ENCODE measurements at regions not wholly inside any gene's neighbourhood (a gene's known extent, or its start where the extent isn't known, plus 50 kb on each side); places are given as distances from the start of the nearest gene placed in this dataset.
"Not testable (repeated sequence)": the region's sequence is repeated elsewhere in the genome, so short reads cannot be mapped to it uniquely, and the experiment has no call there.

- no peak overlapping the region for H3K4me3 ChIP-seq (ENCODE audit: low read length)
- TF ChIP-seq, protein P1, sequence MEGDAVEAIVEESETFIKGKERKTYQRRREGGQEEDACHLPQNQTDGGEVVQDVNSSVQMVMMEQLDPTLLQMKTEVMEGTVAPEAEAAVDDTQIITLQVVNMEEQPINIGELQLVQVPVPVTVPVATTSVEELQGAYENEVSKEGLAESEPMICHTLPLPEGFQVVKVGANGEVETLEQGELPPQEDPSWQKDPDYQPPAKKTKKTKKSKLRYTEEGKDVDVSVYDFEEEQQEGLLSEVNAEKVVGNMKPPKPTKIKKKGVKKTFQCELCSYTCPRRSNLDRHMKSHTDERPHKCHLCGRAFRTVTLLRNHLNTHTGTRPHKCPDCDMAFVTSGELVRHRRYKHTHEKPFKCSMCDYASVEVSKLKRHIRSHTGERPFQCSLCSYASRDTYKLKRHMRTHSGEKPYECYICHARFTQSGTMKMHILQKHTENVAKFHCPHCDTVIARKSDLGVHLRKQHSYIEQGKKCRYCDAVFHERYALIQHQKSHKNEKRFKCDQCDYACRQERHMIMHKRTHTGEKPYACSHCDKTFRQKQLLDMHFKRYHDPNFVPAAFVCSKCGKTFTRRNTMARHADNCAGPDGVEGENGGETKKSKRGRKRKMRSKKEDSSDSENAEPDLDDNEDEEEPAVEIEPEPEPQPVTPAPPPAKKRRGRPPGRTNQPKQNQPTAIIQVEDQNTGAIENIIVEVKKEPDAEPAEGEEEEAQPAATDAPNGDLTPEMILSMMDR (IDR thresholded peaks at IDR 0.05; ENCODE audit: insufficient read depth, low read depth, low read length, missing control alignments) = no peak
- DNase-seq (ENCODE audit: low read depth) = no peak
Observed at GRCh38 chr5:171541341-171541776, 121.9 kb downstream of the FGF18 start.

DNA sequence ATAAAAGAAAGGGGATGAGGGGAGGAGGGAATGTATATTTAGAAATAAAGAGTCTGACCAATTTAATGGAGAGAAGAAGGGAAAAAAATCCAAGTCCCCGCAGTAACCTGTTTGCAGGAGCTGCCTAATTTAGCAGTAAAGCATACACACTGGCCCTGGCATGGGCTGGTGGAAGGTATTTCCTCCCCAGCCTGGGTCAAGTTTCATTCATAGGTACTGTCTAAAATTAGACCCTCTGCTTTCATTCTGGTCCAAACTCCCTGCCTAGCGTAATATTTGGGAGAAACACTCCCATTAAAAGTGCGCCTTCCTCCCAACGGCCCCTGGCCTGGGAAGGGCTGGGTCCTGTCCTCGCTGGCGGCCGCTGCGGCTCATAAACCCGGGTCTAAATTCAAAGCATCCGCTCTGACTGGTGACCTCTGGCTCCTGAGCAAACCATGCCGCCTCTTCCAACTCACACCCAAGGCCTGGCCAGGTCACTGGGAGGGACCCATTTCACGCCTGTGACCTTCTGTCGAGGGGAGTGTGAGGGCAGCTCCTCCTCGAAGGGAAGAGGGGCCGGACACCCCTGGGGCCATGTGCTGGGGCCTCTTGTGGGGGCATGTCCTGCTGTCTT is 123.2 kb downstream of the FGF18 start:
- no peak overlapping the region for H3K4me3 ChIP-seq (ENCODE audit: low read length)
- TF ChIP-seq, protein P1 (IDR thresholded peaks at IDR 0.05; ENCODE audit: insufficient read depth, low read depth, low read length, missing control alignments) = no peak
- DNase-seq (ENCODE audit: low read depth) = no peak

DNA sequence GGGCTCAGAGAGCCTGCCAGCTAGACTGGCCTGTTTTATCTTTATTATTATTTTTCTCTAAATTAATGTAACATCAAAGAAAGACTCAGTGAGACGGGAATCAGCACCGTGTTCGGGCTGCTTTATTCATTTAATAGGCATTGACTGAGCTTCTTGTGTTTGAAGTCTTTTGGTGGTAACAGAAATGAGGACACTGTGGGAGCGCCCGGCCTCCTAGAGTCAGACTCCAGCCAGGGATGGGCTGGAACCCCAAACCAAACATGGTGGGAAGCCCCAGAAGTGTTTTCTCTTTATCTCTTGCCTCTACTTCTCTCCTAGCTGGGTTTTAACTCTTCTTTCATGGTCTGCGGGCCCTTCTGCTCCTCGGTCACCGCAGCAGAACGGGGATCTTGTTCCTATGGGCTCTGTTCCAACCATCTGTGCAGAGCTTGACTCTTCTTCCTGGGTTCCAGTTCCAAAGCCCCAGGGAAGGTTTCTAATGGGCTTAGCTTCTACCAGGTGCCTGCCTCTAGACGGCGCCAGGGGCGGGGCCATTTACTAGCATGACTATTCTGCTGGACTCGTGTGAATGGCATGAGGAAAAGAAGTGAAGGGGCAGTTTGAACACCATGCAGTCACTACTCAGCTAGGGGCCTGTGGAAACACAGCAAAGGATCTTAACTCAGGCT is 123.8 kb downstream of the FGF18 start:
- peak; percentile 14 for DNase-seq (ENCODE audit: low read depth)
- H3K4me3 ChIP-seq (ENCODE audit: low read length) = no peak overlapping the region
- TF ChIP-seq, protein P1 (IDR thresholded peaks at IDR 0.05; ENCODE audit: insufficient read depth, low read depth, low read length, missing control alignments) = no peak

- no peak for DNase-seq (ENCODE audit: low read depth)
- TF ChIP-seq, protein P1 (IDR thresholded peaks at IDR 0.05; ENCODE audit: insufficient read depth, low read depth, low read length, missing control alignments) = no peak
- H3K4me3 ChIP-seq (ENCODE audit: low read length) = no peak overlapping the region
Observed at GRCh38 chr5:171544913-171545765, 125.7 kb downstream of the FGF18 start.

- TF ChIP-seq, protein P1 (IDR thresholded peaks at IDR 0.05; ENCODE audit: insufficient read depth, low read depth, low read length, missing control alignments) = no peak
- DNase-seq (ENCODE audit: low read depth) = no peak
- H3K4me3 ChIP-seq (ENCODE audit: low read length) = no peak overlapping the region
Observed at GRCh38 chr5:171549274-171549673, 129.8 kb downstream of the FGF18 start.

DNA sequence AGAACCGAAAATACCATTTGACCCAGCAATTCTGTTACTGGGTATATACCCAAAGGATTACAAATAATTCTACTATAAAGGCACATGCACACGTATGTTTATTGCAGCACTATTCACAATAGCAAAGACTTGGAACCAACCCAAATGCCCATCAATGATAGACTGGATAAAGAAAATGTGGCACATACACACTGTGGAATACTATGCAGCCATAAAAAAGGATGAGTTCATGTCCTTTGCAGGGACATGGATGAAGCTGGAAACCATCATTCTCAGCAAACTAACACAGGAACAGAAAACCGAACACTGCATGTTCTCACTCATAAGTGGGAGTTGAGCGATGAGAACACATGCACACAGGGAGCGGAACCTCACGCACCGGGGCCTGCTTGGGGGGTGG is 134.4 kb downstream of the FGF18 start:
- DNase-seq (ENCODE audit: low read depth); H3K4me3 ChIP-seq (ENCODE audit: low read length): not testable (repeated sequence)

DNA sequence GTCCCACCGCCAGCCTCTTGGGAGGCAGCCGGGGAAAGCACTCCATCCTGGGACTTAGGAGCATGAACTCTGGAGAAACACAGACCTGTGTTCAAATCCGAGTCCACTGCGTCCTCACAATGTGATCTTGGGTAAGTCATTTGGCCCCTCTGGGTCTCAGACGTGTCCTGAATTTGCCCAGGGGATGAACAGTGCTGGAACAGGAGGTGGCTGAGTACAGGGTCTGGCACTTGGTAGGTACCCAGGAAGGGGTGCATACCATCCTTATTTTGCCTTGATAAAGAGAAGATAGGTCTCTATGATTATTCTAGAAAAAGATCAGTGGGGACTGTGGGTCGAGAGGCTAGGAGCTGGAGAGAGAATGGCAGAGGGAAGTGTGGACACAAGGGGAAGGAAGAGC is 135.7 kb downstream of the FGF18 start:
- no peak overlapping the region for H3K4me3 ChIP-seq (ENCODE audit: low read length)
- no peak for DNase-seq (ENCODE audit: low read depth)
- TF ChIP-seq, protein P1 (IDR thresholded peaks at IDR 0.05; ENCODE audit: insufficient read depth, low read depth, low read length, missing control alignments) = no peak

Measured in epithelial cell of esophagus (primary cell).